NCI-H82 treated with DMSO at 0.1 percent for 48 hours (cell line): ENCODE measurements at regions not wholly inside any gene's neighbourhood (a gene's known extent, or its start where the extent isn't known, plus 50 kb on each side); places are given as distances from the start of the nearest gene placed in this dataset.

Source experiments
- DNase-seq: peaks from one replicate; lab custom pipeline; 2025; ENCODE audit not compliant: unreplicated experiment; lab: John Stamatoyannopoulos, UW

DNA sequence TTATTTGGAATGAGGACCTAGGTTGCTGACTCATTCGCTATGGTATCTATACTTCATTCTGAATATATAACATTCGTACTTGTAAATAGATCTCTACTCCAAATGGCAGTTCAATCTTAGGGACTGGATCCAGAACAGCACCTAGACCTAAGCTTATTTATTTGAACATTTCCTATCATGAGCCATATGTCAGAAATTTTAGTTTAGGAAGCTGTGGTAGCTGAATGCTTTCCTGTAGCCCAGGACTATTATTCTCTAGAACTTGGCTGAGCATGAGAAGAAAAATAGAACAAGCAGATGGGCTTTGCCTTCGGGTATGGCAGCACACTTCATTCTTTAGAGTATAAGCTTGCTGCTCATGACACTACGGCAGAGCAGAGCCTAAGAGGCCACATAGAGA, 1114.4 kb upstream of the B3GALT2 start:
- DNase-seq = no peak

DNA sequence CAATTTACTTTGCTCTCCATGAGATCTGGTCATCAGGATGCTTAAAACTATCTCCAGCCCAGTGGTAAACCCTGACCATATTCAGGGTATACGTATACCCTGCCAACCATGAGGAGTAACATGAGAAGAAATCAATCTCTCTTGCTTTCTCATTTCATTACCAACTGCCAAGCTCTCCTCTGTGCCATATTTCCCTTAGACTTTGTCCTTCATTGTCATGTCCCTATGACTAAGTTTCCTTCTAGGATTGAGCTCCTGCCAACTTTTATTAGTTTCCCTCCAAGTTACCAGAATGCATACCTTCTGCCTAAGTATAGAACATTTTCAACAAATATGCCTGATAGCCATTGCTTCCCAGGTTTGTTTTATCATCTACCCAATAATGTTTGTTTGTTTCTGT, 1113.9 kb upstream of the B3GALT2 start:
- DNase-seq = no peak

DNA sequence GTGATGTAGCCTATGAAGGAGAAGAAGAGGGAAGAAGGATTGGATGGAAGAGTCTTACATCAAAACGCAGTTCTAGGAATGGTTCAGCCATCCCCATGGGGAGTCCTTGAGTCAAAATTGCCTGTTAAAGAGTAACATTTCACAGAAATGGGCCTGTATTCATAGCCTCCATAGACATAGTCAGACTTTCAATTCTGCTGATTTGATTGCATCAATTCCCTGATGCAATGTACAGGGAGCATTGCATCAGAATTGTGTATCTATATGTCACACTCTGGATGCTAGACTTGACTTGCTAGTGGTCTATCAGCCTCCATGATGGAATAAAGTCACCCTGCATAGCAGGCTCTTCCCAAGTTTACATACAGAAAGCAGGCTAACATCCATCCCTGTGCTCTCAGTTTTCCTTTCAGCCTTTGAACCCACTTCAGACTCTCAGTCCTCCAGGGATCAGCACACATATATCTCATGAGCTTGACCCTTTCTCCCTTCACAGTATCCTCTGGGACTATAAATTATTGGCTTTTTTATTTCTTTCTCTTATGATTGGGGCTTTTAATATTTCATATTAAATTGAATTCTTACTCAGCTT, 1111.7 kb upstream of the B3GALT2 start:
- no peak for DNase-seq

DNA sequence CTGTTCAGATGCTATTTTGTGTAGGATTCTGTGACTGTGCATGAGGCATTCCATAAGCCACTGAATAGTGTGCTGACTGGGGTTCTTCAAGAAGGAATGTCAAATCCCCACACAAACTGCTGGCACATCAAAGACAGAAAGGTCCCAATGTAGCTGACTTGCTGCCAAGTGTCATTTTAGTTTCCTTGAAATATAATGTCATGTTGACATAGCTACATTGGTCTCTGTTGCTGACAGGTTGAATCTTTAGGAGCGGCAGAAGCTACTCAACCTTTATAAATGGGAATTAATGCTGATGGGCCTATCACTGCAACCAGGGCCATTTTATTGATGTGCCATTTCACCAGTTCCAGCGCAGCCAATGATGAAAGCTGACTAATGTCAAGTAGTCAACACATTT, 1110.7 kb upstream of the B3GALT2 start:
- no peak for DNase-seq

DNA sequence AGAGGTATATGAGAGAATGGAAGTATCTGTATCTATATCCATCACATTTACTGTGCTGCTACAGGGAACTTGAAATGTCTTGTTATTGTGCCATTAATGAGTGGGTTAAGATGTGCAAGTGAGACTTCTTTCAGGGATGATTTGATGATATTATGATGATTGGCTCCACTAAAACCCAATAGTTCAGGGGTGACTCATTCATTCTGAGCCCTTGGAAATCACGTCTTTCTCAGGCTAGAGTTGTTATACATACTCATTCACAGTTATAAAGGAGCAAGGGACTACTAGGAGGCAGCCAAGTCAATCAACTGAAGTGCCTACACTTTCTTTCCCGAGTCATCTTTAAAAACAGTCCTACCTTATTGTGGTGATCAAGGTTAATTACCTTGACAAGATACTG, 1109.8 kb upstream of the B3GALT2 start:
- no peak for DNase-seq

DNA sequence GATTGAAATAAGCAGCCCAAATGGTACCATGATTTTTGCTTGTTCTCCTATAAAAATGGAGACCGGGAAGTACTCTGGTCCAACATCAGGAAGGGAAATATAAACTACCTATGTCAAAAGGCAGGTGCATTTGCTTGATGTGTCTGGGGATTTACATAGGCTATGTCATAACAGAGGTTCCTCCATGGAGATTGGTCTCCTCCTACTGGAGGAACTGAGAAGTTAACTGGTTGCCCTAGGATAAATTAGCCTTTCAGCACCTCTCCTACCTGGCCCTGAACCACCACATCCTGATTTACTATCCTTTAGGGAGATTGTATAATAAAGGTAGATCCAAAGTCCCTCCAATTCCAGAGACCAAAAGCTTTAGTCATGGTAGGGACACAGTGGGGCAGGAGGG, 1109.3 kb upstream of the B3GALT2 start:
- peak; percentile 24 for DNase-seq

DNA sequence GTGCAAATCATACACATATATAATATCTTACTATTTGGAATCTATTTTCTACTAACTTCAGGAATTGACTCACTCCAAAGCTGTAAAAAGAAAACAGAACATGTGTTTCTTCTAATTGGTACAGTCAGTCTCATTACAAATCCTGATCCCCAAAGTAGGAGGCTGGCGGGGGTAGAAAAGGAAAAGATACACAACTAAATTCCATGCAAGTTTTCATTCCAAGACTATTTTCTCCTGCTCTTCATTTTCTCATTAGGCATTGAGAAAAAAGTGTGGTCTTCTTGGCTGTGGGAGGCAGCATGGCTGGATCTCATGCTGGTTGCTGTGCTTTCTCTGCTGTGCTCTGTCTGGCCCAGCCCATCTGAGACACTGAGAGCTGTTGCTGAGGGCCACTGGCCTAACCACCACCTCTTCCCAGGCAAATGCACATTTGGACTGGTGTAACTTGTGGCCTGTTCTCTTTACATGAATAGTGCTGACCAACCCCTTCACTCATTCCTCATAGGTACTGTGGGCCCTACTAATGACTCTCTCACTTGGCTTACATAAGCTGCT, 1107.5 kb upstream of the B3GALT2 start:
- DNase-seq = no peak

DNA sequence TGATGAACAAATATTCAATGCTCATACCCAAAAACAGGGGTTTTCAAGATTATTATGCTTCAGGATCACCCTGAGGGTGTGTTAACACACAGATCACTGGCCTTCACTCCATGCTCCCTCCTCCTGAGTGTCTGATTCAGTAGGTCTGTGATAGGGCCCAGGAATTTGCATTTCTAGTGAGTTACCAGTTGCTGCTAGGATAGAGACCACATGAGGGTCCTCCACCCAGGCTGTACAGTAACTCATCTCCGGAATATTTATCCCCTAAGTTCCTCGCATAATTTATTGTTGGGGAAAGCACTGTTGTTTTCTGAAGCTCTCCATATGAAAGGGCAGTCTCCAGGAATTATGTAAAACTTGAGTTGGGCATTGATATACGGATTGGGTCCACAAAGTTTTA, 1106.6 kb upstream of the B3GALT2 start:
- no peak for DNase-seq

DNA sequence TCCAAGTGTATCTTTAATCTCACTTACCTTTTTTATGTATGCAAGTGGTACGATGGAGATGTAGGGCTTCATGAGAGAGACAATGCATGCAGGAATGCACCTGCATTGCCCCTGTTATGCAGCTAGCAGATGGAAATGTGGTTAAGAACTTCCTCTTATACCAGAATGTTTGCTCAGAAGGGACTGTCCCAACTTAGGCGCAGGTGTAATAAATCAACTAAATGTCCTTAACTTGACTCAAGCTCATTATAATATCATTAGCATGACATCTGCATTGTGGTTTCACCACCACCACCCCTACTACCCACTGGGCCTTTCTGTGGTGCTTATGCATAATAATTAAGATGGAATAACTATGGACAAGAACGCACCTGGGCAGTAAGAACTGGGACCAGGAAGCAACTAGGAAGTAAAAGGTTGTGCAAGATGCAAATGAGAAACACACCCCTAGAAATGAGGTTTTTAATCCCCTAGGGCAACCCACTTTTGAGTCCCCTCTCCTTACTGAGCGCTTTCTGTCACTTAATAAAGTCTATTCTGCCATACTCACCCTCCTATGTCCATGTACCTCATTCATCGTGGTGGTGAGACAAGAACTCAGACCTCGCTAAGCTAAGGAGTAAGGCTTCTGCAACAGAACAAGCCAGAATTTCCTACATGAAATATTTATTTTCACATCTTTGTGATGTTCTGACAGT, 1103.3 kb upstream of the B3GALT2 start:
- DNase-seq = no peak

DNA sequence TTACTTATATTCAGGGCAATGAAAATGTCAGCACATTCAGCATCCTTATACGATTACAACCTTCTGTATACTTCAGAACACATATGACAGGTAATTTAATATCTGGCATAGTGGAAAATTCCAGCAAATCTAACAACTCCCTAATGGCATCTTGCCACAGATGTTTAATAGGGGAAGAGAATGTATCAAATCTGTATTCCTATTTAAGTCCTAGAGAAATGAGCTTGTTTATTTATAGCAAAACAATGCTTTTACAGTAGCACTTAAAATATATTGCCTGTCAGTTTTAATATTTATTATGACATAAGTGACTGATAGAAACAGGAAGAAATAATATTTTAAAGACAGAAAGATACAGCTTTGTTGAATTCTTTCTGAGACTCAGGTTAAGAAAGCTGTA, 1101.8 kb upstream of the B3GALT2 start:
- DNase-seq = no peak

DNA sequence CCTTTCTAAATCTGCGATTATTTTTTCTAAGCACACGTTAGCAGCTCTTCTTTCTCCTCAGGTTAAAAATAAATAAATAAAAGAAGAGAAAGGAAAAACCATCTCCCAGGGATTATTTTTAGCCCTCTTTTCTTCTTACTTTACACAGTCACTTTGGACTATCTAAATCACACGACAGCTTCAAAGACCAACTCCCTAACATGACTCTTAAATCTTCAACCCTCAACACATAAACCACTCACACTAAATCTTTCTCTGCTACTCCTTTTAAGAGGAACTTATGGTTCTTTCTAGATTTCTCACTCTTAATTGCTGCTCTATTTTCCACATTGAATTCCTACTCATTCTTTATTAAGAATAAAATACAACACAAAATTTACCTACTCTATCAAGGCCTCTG, 1095.0 kb upstream of the B3GALT2 start:
- DNase-seq = no peak

DNA sequence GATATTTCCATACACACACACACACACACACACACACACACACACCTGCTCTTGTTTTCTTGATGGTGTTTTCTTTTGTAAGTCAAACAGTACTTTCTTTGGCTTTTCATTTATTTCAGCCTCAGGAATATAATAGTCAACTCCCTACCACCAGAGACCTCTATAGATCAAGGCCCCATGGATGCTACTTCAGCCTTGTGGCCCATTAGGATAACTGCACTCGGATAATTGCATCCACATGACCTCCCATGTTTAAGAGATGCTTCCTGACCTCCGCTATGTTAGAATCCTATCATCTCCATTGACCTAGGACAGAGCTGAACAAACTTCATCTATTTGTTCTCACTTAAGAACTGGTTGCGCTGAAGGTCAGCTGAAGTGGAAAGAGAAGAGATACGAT, 1094.0 kb upstream of the B3GALT2 start:
- DNase-seq = no peak

DNA sequence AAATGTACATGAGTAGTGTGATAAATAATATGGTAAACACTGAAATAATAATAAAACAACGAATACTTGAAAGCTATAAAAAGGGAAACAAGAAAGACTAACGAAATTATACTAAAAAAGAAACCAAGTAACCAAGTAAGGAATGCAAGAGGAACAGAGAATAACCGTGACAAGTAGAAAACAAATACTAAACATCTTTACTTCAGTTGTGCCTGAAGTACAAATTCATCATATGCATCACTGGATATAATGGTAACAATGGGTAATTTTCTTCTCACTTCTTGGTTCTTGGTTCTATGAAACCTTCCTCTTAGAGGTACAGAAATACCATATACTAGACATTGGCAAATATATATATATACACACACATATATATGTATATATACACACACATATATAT, 1093.6 kb upstream of the B3GALT2 start:
- DNase-seq = no peak

DNA sequence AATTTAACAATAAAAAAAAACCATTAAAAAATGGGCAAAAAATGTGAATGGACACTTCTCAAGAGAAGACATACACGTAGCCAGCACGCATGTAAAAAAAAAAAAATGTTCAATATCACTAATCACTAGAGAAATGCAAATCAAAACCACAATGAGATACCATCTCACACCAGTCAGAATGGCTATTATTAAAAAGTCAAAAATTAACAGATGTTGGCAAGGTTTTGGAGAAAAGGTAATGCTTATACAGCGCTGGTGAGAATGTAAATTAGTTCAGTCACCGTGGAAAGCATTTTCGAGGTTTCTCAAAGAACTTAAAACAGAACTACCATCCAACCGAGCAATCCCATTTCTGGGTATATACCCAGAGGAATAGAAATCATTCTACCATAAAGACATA, 1091.5 kb upstream of the B3GALT2 start:
- no peak for DNase-seq

DNA sequence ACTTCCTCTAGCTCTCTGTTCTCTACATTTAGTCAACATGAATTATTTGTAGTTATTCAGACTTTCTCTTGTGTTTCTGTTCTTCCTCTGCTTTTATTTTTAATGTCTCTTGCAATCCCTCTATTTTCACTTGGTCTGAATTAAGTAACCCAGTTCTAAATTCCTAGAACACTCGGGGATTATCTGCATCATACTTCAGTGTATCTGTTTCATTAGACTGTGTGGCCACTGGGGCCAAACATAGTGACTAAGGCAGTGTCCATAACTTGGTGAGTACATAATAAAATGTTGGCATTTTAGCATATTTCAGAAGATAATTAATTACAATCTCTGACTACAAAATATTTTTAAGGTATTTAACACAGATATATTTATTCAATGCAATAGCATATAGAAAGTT, 1087.2 kb upstream of the B3GALT2 start:
- DNase-seq = no peak

DNA sequence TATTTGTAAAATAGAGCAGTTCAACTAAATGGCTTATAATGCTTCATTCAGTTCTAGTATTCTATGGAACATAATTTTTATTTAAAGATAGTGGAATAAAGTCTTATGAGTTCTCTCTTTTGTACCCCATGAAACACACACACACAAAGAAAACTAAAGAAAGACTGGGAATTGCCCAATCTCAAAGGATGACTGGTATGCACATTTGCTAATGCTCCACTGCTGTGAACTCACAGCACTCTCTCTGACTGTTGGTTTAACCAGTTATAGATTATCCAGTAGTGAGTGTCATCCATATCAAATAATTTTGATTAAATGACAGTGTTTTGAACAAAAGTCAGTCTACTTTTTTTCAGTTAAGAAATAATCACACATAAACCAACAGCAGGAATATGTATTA, 1082.4 kb upstream of the B3GALT2 start:
- no peak for DNase-seq

DNA sequence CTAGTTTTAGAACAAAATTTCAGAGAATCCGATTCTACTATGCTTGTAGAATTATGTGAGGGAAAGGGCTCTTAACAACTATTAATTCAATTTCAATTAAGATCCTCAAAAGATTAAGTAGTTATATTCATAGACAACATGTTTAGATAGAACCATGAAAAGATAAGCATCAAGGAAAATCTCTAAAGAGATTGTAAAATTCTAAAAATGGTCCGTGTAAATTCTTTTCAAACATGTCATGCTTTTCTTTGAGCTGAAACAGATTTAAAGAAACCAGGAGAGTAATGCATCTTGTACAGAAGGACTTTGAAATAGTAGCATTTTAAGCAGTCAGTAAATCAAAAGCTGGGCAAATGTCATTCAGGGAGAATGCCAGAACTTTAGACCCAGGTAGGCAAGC, 1080.6 kb upstream of the B3GALT2 start:
- no peak for DNase-seq

DNA sequence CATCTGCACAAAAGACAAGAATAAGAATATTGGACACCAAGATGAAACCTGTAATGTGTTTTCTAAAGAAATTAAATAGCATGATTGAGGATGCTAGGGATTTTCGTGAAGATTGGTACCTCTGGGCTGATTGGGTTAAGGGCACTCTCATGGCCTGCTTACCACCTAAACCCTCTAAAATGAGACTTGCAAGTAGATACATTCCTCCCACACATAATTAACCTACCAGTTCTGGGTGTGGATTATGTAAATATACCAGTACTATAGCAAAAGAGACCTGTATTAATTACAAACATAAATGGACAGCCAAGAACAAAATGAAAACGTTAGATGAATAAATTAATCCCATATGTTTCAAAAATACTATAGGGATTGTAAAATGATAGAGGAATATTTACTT, 1069.6 kb upstream of the B3GALT2 start:
- no peak for DNase-seq

DNA sequence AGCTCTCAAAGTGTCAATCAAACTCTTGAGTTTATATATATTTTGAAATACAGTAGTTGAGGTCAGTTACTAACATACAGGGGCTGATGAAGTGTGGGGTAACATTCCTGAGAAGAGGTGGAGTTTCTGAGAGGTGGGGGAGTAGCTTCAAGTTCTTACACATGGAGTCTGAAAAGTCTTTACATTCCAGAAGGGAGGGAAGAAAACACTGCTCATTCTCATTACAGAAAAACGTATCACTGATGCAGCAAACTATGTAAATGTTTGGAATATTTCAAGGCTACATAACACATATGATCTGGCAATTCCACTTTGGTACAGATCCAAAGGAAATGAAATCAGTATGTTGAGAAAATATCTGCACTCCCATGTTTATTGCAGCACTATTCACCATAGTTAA, 1065.8 kb upstream of the B3GALT2 start:
- DNase-seq = no peak

DNA sequence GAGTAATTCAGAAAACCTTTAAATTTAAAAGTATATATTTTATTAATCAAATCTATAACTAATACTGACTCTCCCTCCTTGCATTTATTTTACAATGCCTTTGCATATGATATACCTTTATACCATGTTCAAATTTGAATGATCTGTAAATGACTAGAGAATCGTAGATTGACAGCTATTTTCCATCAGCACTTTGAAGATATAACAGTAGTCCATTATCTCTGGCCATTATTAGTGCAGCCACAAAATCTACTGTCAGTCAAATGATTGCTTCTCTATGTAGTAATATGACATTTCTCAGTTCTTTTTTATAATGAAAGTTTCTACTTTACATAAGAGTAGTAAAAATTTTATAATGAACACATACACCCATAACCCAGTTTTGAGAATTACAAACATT, 1054.8 kb upstream of the B3GALT2 start:
- no peak for DNase-seq

DNA sequence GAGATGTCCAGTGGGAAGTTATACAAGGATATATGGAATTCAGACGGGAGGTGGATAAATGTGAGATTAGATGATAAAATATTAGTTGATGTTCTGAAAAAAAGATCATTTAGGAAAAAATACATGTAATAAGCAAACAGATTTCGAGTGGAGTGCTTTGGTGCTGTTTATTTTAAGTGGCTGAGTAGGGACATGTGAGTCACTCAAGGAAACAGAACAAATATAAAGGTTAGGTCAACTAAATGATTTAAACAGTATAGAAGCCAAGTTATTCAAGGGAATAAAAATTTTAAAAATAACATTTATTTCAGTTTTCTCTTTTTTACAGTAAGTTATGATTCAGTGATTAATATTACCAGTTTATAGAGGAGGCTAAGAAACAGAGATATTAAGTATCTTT, 1046.7 kb upstream of the B3GALT2 start:
- DNase-seq = no peak

DNA sequence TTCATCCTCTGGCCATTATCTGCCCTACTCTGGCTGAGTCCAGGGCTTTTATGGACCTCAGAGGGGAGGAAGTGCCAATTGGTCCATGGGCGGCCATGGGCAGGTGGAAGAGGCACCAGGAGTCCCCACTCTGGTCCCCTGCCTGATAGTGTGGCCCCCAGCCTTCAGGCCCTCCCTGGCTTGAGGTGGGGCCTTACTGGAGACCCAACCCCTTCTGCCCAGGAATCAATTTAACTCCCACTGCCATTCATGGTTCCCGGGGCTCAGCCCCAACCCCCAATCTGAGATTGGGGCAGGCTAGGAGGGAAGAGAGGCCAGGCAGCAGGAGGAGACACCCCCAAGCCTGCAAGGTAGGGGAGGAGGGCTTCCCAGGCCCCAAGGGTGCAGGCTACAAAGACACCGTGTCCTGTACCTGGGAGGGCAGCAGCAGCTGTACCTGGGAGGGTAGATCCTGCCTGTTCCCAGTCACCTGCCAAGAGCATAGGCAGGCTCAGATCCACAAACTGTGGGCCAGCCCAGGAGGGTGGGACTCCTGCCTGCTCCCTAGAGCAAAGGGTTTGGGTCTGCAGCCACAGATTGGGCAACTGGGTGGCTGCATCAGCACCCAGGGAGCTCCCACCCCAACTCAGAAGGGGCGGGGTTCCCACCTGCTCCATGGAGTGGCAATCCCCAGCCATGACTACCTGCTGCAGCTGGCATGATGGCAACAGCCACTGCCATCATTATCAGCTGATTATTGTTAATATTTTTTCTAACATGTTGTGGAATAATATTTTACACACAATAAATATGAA, 1044.1 kb upstream of the B3GALT2 start:
- no peak for DNase-seq
